Lung (tissue), 11 donors: ENCODE measurements at regions not wholly inside any gene's neighbourhood (a gene's known extent, or its start where the extent isn't known, plus 50 kb on each side); places are given as distances from the start of the nearest gene placed in this dataset.
A peak's percentile ranks its signal among the peaks of the same experiment; 100 is the strongest.

Experiments used
- ATAC-seq: fragments of 200-7000 bp; cut with Tn5 transposase; one replicate; pipeline ENCODE4 v1.9.1; 2020; ENCODE audit warnings: moderate number of reproducible peaks; ENCODE audit not compliant: insufficient read depth, low FRiP score
- DNase-seq, 3 donors: peaks; one replicate each; pipeline ENCODE4 v3.0.0-alpha.2; 2013 to 2017
- H3K27ac ChIP-seq, 2 donors: one replicate each; pipeline ENCODE4 v1.5.1; 2013; ENCODE audit warnings: mild to moderate bottlenecking in 2 of 2, moderate library complexity in 2 of 2, control low read depth in 1 of 2, inconsistent platforms in 1 of 2, low read depth in 1 of 2, low read length in 1 of 2
- H3K27me3 ChIP-seq, 3 donors: one replicate each; pipeline ENCODE4 v1.5.1; 2013; ENCODE audit warnings: low read length in 2 of 3; ENCODE audit not compliant: control insufficient read depth in 3 of 3, insufficient read depth in 3 of 3
- H3K36me3 ChIP-seq, 4 donors: one replicate each; pipeline ENCODE4 v1.5.1; 2013; ENCODE audit warnings: low read length in 4 of 4, mild to moderate bottlenecking in 1 of 4, moderate library complexity in 1 of 4; ENCODE audit not compliant: control insufficient read depth in 4 of 4, insufficient read depth in 4 of 4
- H3K4me1 ChIP-seq, 5 donors: one replicate each; pipeline ENCODE4 v1.5.1; 2013; ENCODE audit warnings: low read length in 5 of 5, mild to moderate bottlenecking in 2 of 5, moderate library complexity in 1 of 5; ENCODE audit not compliant: control insufficient read depth in 5 of 5, insufficient read depth in 5 of 5
- H3K4me3 ChIP-seq: one replicate; pipeline ENCODE4 v1.5.1; 2013; ENCODE audit warnings: mild to moderate bottlenecking, control low read depth, moderate library complexity
- H3K9ac ChIP-seq, 2 donors: one replicate each; pipeline ENCODE4 v1.5.1; 2013; ENCODE audit warnings: low read length in 2 of 2, control low read depth in 1 of 2; ENCODE audit not compliant: insufficient read depth in 1 of 2
- H3K9me3 ChIP-seq, 4 donors: one replicate each; pipeline ENCODE4 v1.5.1; 2013; ENCODE audit warnings: low read length in 3 of 4, mild to moderate bottlenecking in 1 of 4, moderate library complexity in 1 of 4; ENCODE audit not compliant: control insufficient read depth in 4 of 4, insufficient read depth in 3 of 4
- CTCF ChIP-seq: IDR thresholded peaks from 2 replicates; pipeline ENCODE4 v1.5.1; 2012; ENCODE audit warnings: mild to moderate bottlenecking; ENCODE audit errors: control extremely low read depth, extremely low read depth
- whole genome bisulfite sequencing, 2 donors: extraction: QIAGEN DNeasy Blood & Tissue Kit; methylation state at CpG; one replicate each; pipeline ENCODE4 v1.1.7; 2013; 5-methylcytosine and 5-hydroxymethylcytosine counted together
- donor health status: control.
- donor health status: control.
- donor health status: Bipolar disorder and iron deficiency.
- donor health status: healthy.
- donor health status: DM: yes; HTN: yes; CAD: no.

- H3K27me3 ChIP-seq: no peaks in the 10 kb centered on the region
- no peak for ATAC-seq
- no peak overlapping the region for H3K4me3 ChIP-seq
- no peak overlapping the region for H3K27ac ChIP-seq
- H3K36me3 ChIP-seq: no peaks in the 10 kb centered on the region
- TF ChIP-seq CTCF: no peak
- H3K9me3 ChIP-seq: no peaks in the 10 kb centered on the region
- WGBS, 2 donors: 88 to 91% methylated on average over 2 of the region's 2 CpGs
- no peaks in the 10 kb centered on the region for H3K4me1 ChIP-seq
- H3K9ac ChIP-seq: no peak overlapping the region
- DNase-seq: no peak
Observed at GRCh38 chr1:87473203-87473661, 144.6 kb downstream of the LMO4 start.

GRCh38 chr1:87474098-87474497, 145.4 kb downstream of the LMO4 start:
- WGBS, 2 donors: 81 to 85% methylated on average over 5 of the region's 5 CpGs
- H3K9me3 ChIP-seq: no peaks in the 10 kb centered on the region
- H3K4me3 ChIP-seq: no peak overlapping the region
- DNase-seq: peak in 1 of 3 donors; percentile 32
- H3K36me3 ChIP-seq: no peaks in the 10 kb centered on the region
- H3K4me1 ChIP-seq: no peaks in the 10 kb centered on the region
- no peak overlapping the region for H3K27ac ChIP-seq
- no peak for ATAC-seq
- H3K9ac ChIP-seq: no peak overlapping the region
- H3K27me3 ChIP-seq: no peaks in the 10 kb centered on the region
- TF ChIP-seq CTCF: no peak

- peaks cover 0 to 2% (median 0%) of the 10 kb centered on the region in 4 donors for H3K9me3 ChIP-seq
- no peak for TF ChIP-seq CTCF
- no peaks in the 10 kb centered on the region for H3K27me3 ChIP-seq
- H3K36me3 ChIP-seq: no peaks in the 10 kb centered on the region
- no peak overlapping the region for H3K27ac ChIP-seq
- peak in 2 of 3 donors; percentile 22 to 27 for DNase-seq
- ATAC-seq: no peak
- H3K9ac ChIP-seq: no peak overlapping the region
- no peaks in the 10 kb centered on the region for H3K4me1 ChIP-seq
- no peak overlapping the region for H3K4me3 ChIP-seq
- 73 to 89% methylated on average over 3 of the region's 3 CpGs for WGBS, 2 donors
Observed at GRCh38 chr1:87478231-87478630, 149.6 kb downstream of the LMO4 start.

GRCh38 chr1:87495147-87495546, 166.5 kb downstream of the LMO4 start:
- H3K9me3 ChIP-seq: peaks cover 0 to 2% (median 0%) of the 10 kb centered on the region in 4 donors
- H3K9ac ChIP-seq: no peak overlapping the region
- peaks cover 0 to 28% (median 6%) of the 10 kb centered on the region in 5 donors for H3K4me1 ChIP-seq
- DNase-seq (no peak), ATAC-seq (no peak)
- no peak overlapping the region for H3K27ac ChIP-seq
- H3K4me3 ChIP-seq: no peak overlapping the region
- WGBS, 2 donors: 97 to 99% methylated on average over 3 of the region's 3 CpGs
- no peaks in the 10 kb centered on the region for H3K27me3 ChIP-seq
- H3K36me3 ChIP-seq: no peaks in the 10 kb centered on the region
- no peak for TF ChIP-seq CTCF
